Urinary bladder (tissue), 3 donors: ENCODE measurements at regions not wholly inside any gene's neighbourhood (a gene's known extent, or its start where the extent isn't known, plus 50 kb on each side); places are given as distances from the start of the nearest gene placed in this dataset.
"Not testable (repeated sequence)": the region's sequence is repeated elsewhere in the genome, so short reads cannot be mapped to it uniquely, and the experiment has no call there.

Source experiments
- DNase-seq: peaks from one replicate; pipeline ENCODE4 v3.0.0-alpha.2; 2015; ENCODE audit errors: extremely low spot score
- H3K27ac ChIP-seq: one replicate; pipeline ENCODE4 v1.5.1; 2013; ENCODE audit warnings: low read depth, mild to moderate bottlenecking, moderate library complexity
- H3K36me3 ChIP-seq: one replicate; pipeline ENCODE4 v1.6.1; 2013; ENCODE audit warnings: mild to moderate bottlenecking, moderate library complexity; ENCODE audit not compliant: insufficient read depth
- H3K4me1 ChIP-seq: one replicate; pipeline ENCODE4 v1.6.1; 2013; ENCODE audit warnings: mild to moderate bottlenecking, moderate library complexity; ENCODE audit not compliant: insufficient read depth
- H3K4me3 ChIP-seq: one replicate; pipeline ENCODE4 v1.5.1; 2013; ENCODE audit warnings: low read depth, low read length
- WGBS: extraction: QIAGEN DNeasy Blood & Tissue Kit; methylation state at CpG from one replicate; pipeline ENCODE4 v1.1.7; 2013; 5-methylcytosine and 5-hydroxymethylcytosine counted together
- donor health status: healthy with polysubstance abuse.
- donor health status: healthy.

DNA sequence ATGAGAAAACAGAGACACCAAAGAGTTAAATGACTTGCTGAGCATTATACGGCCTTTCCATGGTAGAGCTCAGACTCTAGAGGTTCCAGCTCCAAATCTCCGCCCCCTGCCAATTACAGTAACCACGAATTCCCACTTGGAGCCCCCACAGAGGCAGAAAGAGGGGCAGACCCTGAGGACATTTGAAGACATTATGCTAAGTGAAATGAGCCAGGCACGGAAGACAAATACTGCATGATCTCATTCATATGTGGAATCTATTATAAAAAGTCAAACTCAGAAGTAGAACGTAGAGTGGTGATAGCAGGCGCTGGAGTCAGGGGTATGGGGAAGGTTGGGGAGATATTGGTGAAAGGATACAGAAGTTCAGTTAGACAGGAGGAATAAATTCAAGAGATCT, 303.4 kb downstream of the ANAPC1 start:
- not testable (repeated sequence) for H3K36me3 ChIP-seq, H3K27ac ChIP-seq, DNase-seq, H3K4me3 ChIP-seq, H3K4me1 ChIP-seq
- WGBS: no CpG with 5 or more reads among the region's 6 CpGs

DNA sequence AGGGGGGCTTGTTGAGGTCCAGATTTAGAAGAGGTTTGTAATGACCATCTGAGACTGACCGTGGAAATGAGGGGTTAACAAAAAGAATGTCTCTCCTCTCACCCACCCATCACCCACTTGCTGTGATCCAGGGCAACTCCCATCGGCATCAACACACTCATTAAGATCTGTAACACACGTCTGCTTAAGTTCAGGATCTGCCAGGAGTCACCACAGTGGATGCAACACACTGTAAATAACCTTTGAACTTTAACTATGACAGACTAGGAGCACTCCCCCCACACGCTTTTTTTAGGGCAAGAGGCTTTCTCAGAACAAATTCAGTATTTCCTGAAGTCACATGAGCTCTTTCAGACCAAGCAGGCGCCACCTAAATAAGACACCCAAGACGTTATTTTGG, 301.9 kb downstream of the ANAPC1 start:
- WGBS: 71% methylated on average over 6 of the region's 6 CpGs
- not testable (repeated sequence) for H3K36me3 ChIP-seq, H3K4me1 ChIP-seq, DNase-seq, H3K4me3 ChIP-seq, H3K27ac ChIP-seq

DNA sequence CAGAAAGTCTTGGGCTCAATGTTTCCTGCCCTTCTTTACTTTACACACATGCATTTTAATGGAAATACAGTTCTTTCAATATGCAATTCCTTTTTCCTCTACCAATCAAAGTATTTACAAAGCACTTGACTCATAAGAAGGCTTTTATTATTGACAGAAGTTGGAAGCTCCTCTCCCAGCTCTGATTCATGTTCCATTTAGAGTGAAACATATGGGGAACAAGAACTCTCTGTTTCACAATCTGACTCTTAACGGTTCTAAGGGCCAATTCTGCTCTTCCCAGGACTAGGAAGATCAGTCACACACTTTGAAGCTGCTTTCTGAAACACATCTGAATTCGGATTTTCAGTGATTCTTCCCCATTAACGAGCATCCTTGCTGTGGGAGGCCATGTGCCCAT, 300.5 kb downstream of the ANAPC1 start:
- H3K4me3 ChIP-seq, H3K36me3 ChIP-seq, H3K27ac ChIP-seq, DNase-seq, H3K4me1 ChIP-seq: not testable (repeated sequence)
- no CpG with 5 or more reads among the region's 3 CpGs for WGBS

DNA sequence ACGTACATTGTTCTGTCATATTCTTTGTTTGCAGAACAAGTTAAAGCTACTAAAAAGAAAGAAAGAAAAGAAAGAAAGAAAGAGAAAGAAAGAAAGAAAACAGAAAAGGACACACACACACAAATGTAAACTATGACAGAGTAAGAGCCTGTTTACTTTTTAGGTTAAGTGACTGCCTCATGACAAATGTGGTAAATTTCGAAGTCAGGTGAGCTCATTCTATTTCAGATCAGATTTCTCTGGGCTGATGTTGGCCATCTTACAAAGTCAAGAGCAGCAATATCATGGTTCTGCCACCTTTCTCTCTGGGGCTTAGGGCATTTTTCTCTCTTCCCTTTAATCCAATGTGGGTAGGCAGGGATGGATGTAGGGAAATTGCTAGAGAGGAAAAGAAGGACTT, 299.5 kb downstream of the ANAPC1 start:
- not testable (repeated sequence) for H3K4me3 ChIP-seq, H3K27ac ChIP-seq, H3K4me1 ChIP-seq, H3K36me3 ChIP-seq, DNase-seq
- 72% methylated on average over 1 of the region's 2 CpGs for WGBS

DNA sequence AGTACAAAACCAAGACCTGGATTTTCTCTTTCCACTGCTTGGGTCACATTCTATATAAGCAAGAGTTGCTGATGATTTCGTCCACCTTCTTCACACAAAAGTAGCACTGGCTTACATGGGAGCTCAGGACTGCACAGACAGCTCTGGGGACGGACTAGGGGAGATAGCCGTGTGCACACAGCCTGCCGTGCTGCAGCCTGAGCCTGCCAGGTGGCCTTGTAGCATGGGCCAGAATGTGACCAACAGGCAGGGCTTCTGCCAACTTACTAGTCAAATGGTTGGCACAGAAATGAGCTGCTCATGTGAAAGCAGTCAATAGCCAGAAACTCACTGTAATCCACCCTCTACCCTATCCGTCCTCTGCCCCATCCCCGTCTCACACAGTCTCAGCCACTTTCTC, 299.0 kb downstream of the ANAPC1 start:
- WGBS: 83% methylated on average over 6 of the region's 6 CpGs
- not testable (repeated sequence) for H3K4me1 ChIP-seq, H3K4me3 ChIP-seq, DNase-seq, H3K27ac ChIP-seq, H3K36me3 ChIP-seq

DNA sequence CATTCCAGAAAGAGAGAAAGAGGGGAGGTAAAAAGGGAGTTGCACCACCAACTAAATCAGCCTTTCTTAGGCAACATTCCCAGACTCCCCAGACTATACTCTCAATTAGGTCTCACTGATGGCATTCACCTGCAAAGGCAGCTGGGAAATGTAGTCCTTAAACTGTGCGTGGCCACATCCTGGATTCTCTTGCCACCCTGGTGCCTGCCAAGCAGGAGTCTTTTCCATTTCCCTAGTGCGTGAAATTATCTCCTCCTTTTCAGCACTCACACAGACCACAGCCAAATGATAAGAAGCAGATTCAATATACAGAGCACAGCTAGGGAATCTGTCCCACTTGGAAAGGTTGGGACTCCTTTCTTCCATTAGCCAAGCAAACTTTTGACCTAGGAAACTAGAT, 298.0 kb downstream of the ANAPC1 start:
- H3K4me1 ChIP-seq, H3K27ac ChIP-seq, H3K4me3 ChIP-seq, DNase-seq, H3K36me3 ChIP-seq: not testable (repeated sequence)
- WGBS: 61% methylated on average over 2 of the region's 2 CpGs

DNA sequence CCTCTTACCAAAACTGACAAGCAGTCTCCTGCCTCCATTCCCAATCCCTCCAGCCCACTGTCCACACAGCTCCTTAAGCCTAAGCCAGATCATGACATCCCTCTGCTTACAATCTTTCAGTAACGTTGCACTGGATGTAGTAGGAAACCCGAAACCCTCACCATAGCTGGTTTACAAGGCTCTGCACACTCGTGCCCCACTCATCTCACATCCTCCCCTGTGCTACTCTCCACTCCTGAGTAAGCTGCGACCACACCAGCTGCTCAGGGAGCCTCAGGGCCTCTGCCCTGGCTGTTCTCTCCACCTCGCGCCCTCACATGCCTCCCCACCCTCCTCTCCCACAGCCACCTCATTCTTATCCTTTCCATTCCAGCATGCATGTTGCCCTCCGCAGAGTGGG, 288.9 kb downstream of the ANAPC1 start:
- not testable (repeated sequence) for H3K4me3 ChIP-seq, H3K4me1 ChIP-seq, H3K27ac ChIP-seq, H3K36me3 ChIP-seq, DNase-seq
- 72% methylated on average over 3 of the region's 7 CpGs for WGBS

DNA sequence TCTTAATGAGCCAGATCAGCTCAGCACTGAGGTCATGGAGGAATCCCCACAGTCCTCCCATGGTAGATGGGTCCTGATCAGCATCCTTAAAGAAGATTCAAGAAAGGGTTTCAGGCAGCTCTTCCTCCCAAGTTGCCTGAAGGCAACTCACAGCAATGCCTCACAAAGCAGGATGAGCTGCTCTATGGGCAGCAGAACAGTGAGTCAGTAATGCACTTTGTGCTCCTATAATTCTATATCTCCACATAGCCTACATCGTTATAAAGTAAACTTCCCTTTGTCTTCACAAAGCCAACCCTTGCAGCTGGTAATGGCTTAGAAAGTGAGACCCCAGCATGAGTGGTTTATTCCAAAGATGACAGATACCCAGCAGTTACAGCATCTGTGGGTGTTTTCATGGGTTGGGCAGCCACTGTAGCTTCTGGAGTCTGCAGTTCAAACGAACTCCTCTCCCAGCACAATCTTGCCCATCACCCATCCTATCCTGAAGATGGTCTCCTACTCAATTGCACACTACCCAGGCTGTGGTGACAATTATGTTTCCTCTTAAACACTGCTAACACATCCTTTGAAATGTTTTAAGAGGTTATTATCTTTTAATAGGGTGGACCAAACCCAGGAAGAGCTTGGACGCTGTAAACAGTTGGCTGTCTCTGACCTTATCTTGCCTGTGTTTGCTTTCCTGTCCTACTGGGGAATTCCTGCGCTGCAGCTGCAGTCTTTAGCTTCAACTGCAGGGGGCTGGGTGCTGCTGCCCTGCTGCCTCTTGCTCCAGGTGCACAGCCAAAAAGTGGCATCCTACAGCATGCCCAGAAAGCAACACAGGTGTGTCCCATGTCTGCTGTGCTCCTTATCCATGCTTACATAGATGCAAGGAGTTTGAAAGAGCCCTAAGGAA, 286.9 kb downstream of the ANAPC1 start:
- not testable (repeated sequence) for H3K27ac ChIP-seq, DNase-seq, H3K4me1 ChIP-seq, H3K4me3 ChIP-seq, H3K36me3 ChIP-seq
- WGBS: 38% methylated on average over 2 of the region's 4 CpGs

DNA sequence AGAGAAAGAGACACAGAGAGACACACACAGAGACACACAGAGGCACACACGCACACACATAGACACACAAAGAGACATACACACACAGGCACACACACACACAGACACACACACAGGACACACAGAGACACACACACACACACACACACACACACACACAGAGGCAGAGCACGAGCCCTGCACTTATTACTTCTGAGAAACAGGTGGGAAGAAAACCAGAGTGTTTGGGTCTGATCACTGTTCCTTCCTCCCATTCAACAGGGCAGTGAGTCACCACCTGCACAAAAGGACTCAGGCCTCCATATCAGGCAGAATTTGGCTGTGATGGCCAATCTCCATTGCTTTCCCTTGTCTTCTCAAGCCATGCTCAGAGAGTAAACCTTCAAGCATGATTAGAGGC, 285.0 kb downstream of the ANAPC1 start:
- not testable (repeated sequence) for H3K4me3 ChIP-seq, H3K4me1 ChIP-seq
- WGBS: 84% methylated on average over 2 of the region's 2 CpGs

DNA sequence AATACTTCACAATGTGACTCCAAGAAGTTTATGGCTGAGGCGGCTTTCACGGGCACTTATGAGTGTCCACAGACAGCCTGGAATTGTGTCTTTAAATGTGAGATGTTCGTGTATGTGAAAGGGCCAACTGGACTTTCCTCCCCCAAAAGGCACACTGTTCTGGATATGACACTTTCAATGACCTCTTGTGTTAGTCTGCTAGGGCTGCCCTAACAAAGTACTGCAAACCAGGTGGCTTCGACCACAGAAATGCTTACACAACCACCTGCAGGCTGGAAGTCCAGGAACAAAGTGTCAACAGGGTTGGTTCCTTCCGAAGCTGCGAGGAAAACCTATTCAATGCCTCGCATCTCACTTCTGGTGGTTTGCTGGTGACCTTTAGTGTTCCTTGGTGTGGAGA, 281.7 kb downstream of the ANAPC1 start:
- not testable (repeated sequence) for H3K36me3 ChIP-seq, H3K4me3 ChIP-seq, H3K27ac ChIP-seq, DNase-seq, H3K4me1 ChIP-seq
- WGBS: 85% methylated on average over 7 of the region's 7 CpGs

More for the DNA sequence above, 285.0 kb downstream of the ANAPC1 start:
- H3K36me3 ChIP-seq, H3K27ac ChIP-seq, DNase-seq: not testable (repeated sequence)

DNA sequence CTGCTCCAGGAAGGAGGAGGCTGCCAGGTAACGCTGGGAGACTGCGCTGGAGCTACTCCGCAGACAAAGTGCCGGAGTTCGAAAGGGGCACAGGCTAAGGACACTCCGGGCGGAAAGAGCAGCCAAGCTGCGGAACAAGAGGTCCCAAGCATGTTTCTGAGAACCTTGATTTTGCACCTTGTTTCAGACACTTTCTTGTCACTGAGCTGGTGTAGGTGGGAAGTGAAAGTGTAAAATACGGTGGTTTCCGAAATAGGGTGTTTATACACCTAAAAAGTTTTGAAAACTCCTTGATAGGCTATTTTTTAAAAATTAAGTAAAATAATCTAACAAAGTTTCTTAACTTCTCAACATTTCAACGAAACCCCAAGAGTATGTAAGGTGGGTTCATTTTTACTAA, 278.2 kb downstream of the ANAPC1 start:
- H3K27ac ChIP-seq, H3K4me1 ChIP-seq, H3K36me3 ChIP-seq, DNase-seq, H3K4me3 ChIP-seq: not testable (repeated sequence)
- 97% methylated on average over 7 of the region's 11 CpGs for WGBS

DNA sequence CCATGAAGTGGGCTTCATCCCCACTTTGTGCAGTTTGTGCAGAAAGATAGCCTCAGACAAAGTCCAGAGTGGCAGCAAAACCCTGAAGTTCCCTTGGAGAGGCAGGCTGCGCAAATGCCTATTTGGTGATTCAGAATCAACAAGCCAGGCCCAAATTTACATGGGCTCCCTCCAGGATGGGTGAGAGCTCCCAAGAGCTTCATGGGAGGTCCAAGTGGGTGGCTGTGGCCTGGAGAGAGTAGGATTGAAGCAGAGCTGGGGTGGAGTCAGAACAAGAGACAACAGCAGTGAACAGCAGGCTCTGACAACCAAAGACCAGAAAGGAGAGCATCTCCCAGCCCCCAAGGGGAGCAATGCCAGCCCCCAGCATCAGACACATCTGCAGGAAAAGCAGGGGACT, 277.4 kb downstream of the ANAPC1 start:
- H3K4me1 ChIP-seq, H3K27ac ChIP-seq, DNase-seq, H3K36me3 ChIP-seq, H3K4me3 ChIP-seq: not testable (repeated sequence)
- no CpG with 5 or more reads among the region's 1 CpG for WGBS

DNA sequence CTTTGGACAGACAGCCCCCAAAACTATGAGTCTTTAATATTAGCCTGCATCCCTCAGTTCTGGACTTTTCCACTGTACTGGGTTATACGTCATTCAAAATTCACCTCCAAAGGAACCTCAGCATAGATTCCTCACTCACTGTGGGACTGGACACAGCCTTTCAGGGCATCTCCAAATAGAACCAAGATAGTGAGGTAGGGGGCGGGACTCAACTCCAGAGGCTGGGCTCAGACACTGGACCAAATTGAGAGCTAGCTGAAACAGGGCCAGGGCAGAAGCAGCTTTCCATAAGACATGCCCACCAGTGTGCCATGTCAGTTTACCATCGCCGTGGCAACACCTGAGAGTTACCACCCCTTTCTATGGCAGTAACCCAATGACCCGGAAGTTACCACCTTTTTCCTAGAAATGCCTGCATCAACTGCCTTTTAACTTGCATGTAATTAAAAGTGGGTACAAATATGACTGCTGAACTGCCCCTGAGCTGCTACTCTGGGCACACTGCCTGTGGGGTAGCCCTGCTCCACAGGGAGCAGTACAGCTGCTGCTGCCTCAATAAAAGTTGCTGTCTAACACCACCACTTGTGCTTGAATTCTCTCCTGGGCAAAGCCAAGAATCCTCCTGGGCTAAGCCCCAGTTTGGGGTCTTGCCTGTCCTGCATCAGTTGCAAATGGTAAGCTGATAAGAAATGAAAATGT, 274.7 kb downstream of the ANAPC1 start:
- not testable (repeated sequence) for H3K36me3 ChIP-seq, H3K4me3 ChIP-seq, DNase-seq, H3K4me1 ChIP-seq, H3K27ac ChIP-seq
- over 99% methylated on average over 4 of the region's 5 CpGs for WGBS

DNA sequence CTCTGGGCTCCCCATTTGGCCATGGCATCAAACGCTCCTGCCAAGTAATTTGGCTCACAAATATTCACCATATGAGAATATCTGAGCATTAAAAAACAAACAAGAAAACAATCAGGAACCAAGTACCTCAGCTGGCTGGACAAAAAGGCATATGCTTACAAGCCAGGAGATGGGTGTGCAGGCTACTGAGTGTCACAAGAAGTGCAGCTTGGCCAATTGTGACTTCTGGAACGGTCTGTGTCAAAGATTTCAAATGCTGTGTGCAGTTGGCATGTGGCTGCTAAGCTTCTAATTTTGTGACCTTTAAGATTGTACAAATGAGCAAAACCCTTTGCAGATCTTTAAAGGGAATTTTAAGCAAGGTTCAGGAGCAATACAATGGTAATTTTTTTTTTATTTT, 274.0 kb downstream of the ANAPC1 start:
- H3K4me3 ChIP-seq, DNase-seq, H3K36me3 ChIP-seq, H3K4me1 ChIP-seq, H3K27ac ChIP-seq: not testable (repeated sequence)
- WGBS: 88% methylated on average over 2 of the region's 2 CpGs
